ENCODE measurements at regions not wholly inside any gene's neighbourhood (a gene's known extent, or its start where the extent isn't known, plus 50 kb on each side); places are given as distances from the start of the nearest gene placed in this dataset.

DNA sequence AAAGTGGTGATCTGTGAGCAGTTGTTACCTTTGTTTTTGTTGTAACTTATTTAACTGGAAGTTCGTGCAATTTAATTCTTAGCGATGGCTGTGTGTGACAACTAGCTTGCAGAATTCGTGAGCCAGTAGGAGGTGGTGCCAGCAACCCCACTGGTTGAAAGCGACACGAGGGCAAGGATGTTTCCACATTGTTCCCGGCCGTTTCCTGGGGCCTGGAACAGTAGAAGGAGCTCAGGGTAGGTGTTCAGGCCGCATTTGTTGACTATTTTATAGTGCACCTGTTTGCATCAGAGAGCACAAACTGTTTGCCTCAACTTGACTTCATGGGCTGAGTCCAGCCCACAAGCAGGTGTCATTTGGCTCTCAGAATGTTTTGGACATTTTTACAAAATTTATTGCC lies 112.1 kb upstream of the PTPN1 start (continued):
- TF ChIP-seq, protein P1, sequence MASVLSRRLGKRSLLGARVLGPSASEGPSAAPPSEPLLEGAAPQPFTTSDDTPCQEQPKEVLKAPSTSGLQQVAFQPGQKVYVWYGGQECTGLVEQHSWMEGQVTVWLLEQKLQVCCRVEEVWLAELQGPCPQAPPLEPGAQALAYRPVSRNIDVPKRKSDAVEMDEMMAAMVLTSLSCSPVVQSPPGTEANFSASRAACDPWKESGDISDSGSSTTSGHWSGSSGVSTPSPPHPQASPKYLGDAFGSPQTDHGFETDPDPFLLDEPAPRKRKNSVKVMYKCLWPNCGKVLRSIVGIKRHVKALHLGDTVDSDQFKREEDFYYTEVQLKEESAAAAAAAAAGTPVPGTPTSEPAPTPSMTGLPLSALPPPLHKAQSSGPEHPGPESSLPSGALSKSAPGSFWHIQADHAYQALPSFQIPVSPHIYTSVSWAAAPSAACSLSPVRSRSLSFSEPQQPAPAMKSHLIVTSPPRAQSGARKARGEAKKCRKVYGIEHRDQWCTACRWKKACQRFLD (CRISPR knock-in tag; IDR thresholded peaks at IDR 0.05), result no peak
- TF ChIP-seq HDAC3 (IDR thresholded peaks at IDR 0.05; ENCODE audit: borderline replicate concordance, partially characterized antibody), result no peak
- TF ChIP-seq, protein P2, sequence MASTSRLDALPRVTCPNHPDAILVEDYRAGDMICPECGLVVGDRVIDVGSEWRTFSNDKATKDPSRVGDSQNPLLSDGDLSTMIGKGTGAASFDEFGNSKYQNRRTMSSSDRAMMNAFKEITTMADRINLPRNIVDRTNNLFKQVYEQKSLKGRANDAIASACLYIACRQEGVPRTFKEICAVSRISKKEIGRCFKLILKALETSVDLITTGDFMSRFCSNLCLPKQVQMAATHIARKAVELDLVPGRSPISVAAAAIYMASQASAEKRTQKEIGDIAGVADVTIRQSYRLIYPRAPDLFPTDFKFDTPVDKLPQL (IDR thresholded peaks at IDR 0.05; ENCODE audit: extremely low read depth, insufficient read length), result no peak
- no peak for TF ChIP-seq CHCHD3 (CRISPR knock-in tag; IDR thresholded peaks at IDR 0.05)
- no peak for TF ChIP-seq TAF9B (IDR thresholded peaks at IDR 0.05; ENCODE audit: partially characterized antibody)
- TF ChIP-seq ZC3H8 (IDR thresholded peaks at IDR 0.05), result no peak
- no peak for TF ChIP-seq TAF7 (tag; IDR thresholded peaks at IDR 0.05)
- TF ChIP-seq ZNF79 (CRISPR knock-in tag; IDR thresholded peaks at IDR 0.05; ENCODE audit: low read depth), result no peak
- no peak for TF ChIP-seq HDAC1 (IDR thresholded peaks at IDR 0.05)
- no peak for TF ChIP-seq MAFF (IDR thresholded peaks at IDR 0.05; ENCODE audit: low read length)
- no peak for TF ChIP-seq MEIS2 (IDR thresholded peaks at IDR 0.05; ENCODE audit: partially characterized antibody)
- TF ChIP-seq, protein P3, sequence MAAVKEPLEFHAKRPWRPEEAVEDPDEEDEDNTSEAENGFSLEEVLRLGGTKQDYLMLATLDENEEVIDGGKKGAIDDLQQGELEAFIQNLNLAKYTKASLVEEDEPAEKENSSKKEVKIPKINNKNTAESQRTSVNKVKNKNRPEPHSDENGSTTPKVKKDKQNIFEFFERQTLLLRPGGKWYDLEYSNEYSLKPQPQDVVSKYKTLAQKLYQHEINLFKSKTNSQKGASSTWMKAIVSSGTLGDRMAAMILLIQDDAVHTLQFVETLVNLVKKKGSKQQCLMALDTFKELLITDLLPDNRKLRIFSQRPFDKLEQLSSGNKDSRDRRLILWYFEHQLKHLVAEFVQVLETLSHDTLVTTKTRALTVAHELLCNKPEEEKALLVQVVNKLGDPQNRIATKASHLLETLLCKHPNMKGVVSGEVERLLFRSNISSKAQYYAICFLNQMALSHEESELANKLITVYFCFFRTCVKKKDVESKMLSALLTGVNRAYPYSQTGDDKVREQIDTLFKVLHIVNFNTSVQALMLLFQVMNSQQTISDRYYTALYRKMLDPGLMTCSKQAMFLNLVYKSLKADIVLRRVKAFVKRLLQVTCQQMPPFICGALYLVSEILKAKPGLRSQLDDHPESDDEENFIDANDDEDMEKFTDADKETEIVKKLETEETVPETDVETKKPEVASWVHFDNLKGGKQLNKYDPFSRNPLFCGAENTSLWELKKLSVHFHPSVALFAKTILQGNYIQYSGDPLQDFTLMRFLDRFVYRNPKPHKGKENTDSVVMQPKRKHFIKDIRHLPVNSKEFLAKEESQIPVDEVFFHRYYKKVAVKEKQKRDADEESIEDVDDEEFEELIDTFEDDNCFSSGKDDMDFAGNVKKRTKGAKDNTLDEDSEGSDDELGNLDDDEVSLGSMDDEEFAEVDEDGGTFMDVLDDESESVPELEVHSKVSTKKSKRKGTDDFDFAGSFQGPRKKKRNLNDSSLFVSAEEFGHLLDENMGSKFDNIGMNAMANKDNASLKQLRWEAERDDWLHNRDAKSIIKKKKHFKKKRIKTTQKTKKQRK (IDR thresholded peaks at IDR 0.05; ENCODE audit: borderline replicate concordance, low read depth, low read length), result no peak

All from K562 (cell line).